Liver (tissue), 3 donors: ENCODE measurements at regions not wholly inside any gene's neighbourhood (a gene's known extent, or its start where the extent isn't known, plus 50 kb on each side); places are given as distances from the start of the nearest gene placed in this dataset.

Experiments
- ATF3 ChIP-seq: IDR thresholded peaks from 2 replicates; pipeline ENCODE4 v1.6.1; 2016; ENCODE audit warnings: antibody characterized with exemption
- CTCF ChIP-seq: fragments of 150-350 bp; IDR thresholded peaks from 2 replicates; pipeline ENCODE4 v1.5.1; 2017; ENCODE audit warnings: improper control_type of control experiment, low read depth, low read length; ENCODE audit not compliant: missing input control
- EGR1 ChIP-seq, 2 donors: IDR thresholded peaks; 2 replicates each; pipeline ENCODE4 v1.6.1; 2016 to 2018; ENCODE audit warnings: antibody characterized with exemption in 2 of 2, low read depth in 2 of 2
- GABPA ChIP-seq, 2 donors: IDR thresholded peaks in 1 of 2; conservative IDR thresholded peaks in 1 of 2; 2 replicates each; pipeline ENCODE4 v1.6.1; 2016; ENCODE audit warnings: antibody characterized with exemption in 2 of 2, mild to moderate bottlenecking in 1 of 2, moderate library complexity in 1 of 2
- HNF4A ChIP-seq, 2 donors: conservative IDR thresholded peaks; 2 replicates each; pipeline ENCODE4 v1.6.1; 2016; ENCODE audit warnings: antibody characterized with exemption in 2 of 2, mild to moderate bottlenecking in 2 of 2
- JUND ChIP-seq, 2 donors: IDR thresholded peaks; 2 replicates each; pipeline ENCODE4 v1.6.1; 2016; ENCODE audit warnings: antibody characterized with exemption in 2 of 2
- MAX ChIP-seq: IDR thresholded peaks from 2 replicates; pipeline ENCODE4 v1.6.1; 2016; ENCODE audit warnings: antibody characterized with exemption
- RAD21 ChIP-seq, 2 donors: IDR thresholded peaks; 2 replicates each; pipeline ENCODE4 v1.6.1; 2016; ENCODE audit warnings: antibody characterized with exemption in 2 of 2, mild to moderate bottlenecking in 2 of 2
- REST ChIP-seq: IDR thresholded peaks from 2 replicates; pipeline ENCODE4 v1.6.1; 2016; ENCODE audit warnings: antibody characterized with exemption, mild to moderate bottlenecking
- RXRA ChIP-seq, 2 donors: IDR thresholded peaks; 2 replicates each; pipeline ENCODE4 v1.6.1; 2017 to 2018; ENCODE audit warnings: antibody characterized with exemption in 2 of 2, mild to moderate bottlenecking in 1 of 2
- SP1 ChIP-seq: IDR thresholded peaks from 2 replicates; pipeline ENCODE4 v1.6.1; 2018; ENCODE audit warnings: antibody characterized with exemption, mild to moderate bottlenecking
- YY1 ChIP-seq: IDR thresholded peaks from 2 replicates; pipeline ENCODE4 v1.6.1; 2016; ENCODE audit warnings: antibody characterized with exemption, mild to moderate bottlenecking
- ZBTB33 ChIP-seq: IDR thresholded peaks from 2 replicates; pipeline ENCODE4 v1.6.1; 2016; ENCODE audit warnings: antibody characterized with exemption
- donor health status: healthy.
- donor health status: healthy.

- TF ChIP-seq MAX (no peak), CTCF (no peak), ZBTB33 (no peak), REST (no peak), HNF4A (conservative IDR thresholded peaks at IDR 0.05) (no peak), SP1 (no peak), JUND (IDR thresholded peaks at IDR 0.05) (no peak), RAD21 (IDR thresholded peaks at IDR 0.05) (no peak), RXRA (IDR thresholded peaks at IDR 0.05) (no peak), ATF3 (no peak), EGR1 (IDR thresholded peaks at IDR 0.05; ENCODE audit: low read depth in 2 of 2) (no peak), GABPA (IDR thresholded peaks at IDR 0.05 in 1 of 2, conservative IDR thresholded peaks at IDR 0.05 in 1 of 2) (no peak), YY1 (no peak)
These were observed 914.0 kb upstream of the ALCAM start for GRCh38 chr3:104452697-104453096.
